NOMO-1 treated with DMSO at 0.1 percent for 48 hours (cell line): ENCODE measurements at regions not wholly inside any gene's neighbourhood (a gene's known extent, or its start where the extent isn't known, plus 50 kb on each side); places are given as distances from the start of the nearest gene placed in this dataset.
"Not testable (repeated sequence)": the region's sequence is repeated elsewhere in the genome, so short reads cannot be mapped to it uniquely, and the experiment has no call there.

Experiments used
- DNase-seq: peaks from one replicate; lab custom pipeline; 2025; ENCODE audit not compliant: unreplicated experiment; lab: John Stamatoyannopoulos, UW

GRCh38 chr2:37569131-37569823 is 102.2 kb downstream of the CDC42EP3 start:
- no peak for DNase-seq

- DNase-seq = no peak
Measured at GRCh38 chr2:37569986-37570679, 101.3 kb downstream of the CDC42EP3 start.

- DNase-seq = no peak
Measured at GRCh38 chr2:37570773-37571586, 100.5 kb downstream of the CDC42EP3 start.

GRCh38 chr2:37571587-37572136 is 99.8 kb downstream of the CDC42EP3 start:
- no peak for DNase-seq

GRCh38 chr2:37573451-37574388 is 97.7 kb downstream of the CDC42EP3 start:
- DNase-seq = no peak

GRCh38 chr2:37575780-37576179 is 95.7 kb downstream of the CDC42EP3 start:
- DNase-seq = no peak

- DNase-seq = not testable (repeated sequence)
Measured at GRCh38 chr2:37576194-37576593, 95.2 kb downstream of the CDC42EP3 start.

- DNase-seq = no peak
Measured at GRCh38 chr2:37576831-37577230, 94.6 kb downstream of the CDC42EP3 start.

- DNase-seq = no peak
Measured at GRCh38 chr2:37579192-37579713, 92.2 kb downstream of the CDC42EP3 start.

GRCh38 chr2:37579949-37580348 is 91.5 kb downstream of the CDC42EP3 start:
- DNase-seq = not testable (repeated sequence)

GRCh38 chr2:37581433-37581832 is 90.0 kb downstream of the CDC42EP3 start:
- no peak for DNase-seq

GRCh38 chr2:37582481-37583220 is 88.8 kb downstream of the CDC42EP3 start:
- no peak for DNase-seq

- DNase-seq = no peak
Measured at GRCh38 chr2:37583402-37583801, 88.0 kb downstream of the CDC42EP3 start.

- no peak for DNase-seq
Measured at GRCh38 chr2:37583867-37584266, 87.6 kb downstream of the CDC42EP3 start.

- DNase-seq = no peak
Measured at GRCh38 chr2:37585295-37585908, 86.0 kb downstream of the CDC42EP3 start.

GRCh38 chr2:37585982-37586621 is 85.3 kb downstream of the CDC42EP3 start:
- DNase-seq = peak; percentile 58

- no peak for DNase-seq
Measured at GRCh38 chr2:37586663-37587317, 84.7 kb downstream of the CDC42EP3 start.

- DNase-seq = no peak
Measured at GRCh38 chr2:37587817-37588216, 83.6 kb downstream of the CDC42EP3 start.
